ENCODE measurements at regions not wholly inside any gene's neighbourhood (a gene's known extent, or its start where the extent isn't known, plus 50 kb on each side); places are given as distances from the start of the nearest gene placed in this dataset.

DNA sequence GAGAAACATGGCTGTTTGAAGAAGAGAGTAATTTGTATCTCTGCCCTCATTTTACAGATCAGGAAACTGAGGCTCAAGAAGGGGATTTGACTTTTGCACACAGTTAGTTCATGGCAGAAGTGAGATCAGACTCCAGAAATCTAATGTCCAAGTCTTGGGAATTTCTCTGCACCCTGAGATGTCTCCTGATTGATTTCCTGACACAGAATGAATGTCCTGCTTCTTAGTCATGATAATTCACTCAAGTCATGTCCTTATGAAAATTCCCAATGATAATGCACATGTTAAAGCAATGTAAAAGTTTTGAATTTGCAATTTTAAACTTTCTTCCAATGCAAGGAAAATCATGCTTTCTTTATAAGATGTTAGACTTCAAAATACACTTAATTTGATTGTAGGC lies 105.9 kb downstream of the ACKR3 start:
- no peak for TF ChIP-seq GATA2 (IDR thresholded peaks at IDR 0.05; ENCODE audit: low read depth, low read length)
- no peak for TF ChIP-seq GATA3 (IDR thresholded peaks at IDR 0.05; ENCODE audit: low read depth, low read length)

All from SH-SY5Y (cell line).